DND-41 (cell line): ENCODE measurements at regions not wholly inside any gene's neighbourhood (a gene's known extent, or its start where the extent isn't known, plus 50 kb on each side); places are given as distances from the start of the nearest gene placed in this dataset.

Experiments
- CTCF ChIP-seq: IDR thresholded peaks from 2 replicates; pipeline ENCODE4 v1.5.1; 2012; ENCODE audit warnings: borderline replicate concordance, low read length, moderate library complexity, mild to moderate bottlenecking; ENCODE audit not compliant: poor library complexity, severe bottlenecking; ENCODE audit errors: extremely low read depth
- EZH2 ChIP-seq: IDR thresholded peaks from 3 replicates; pipeline ENCODE4 v1.6.1; 2012; ENCODE audit warnings: borderline replicate concordance, low read depth, mild to moderate bottlenecking, moderate library complexity, low read length, inconsistent platforms; ENCODE audit not compliant: severe bottlenecking

- TF ChIP-seq EZH2 (no peak), CTCF (no peak)
These were observed 328.8 kb upstream of the THBS1 start for GRCh38 chr15:39252134-39252470.
